Keratinocyte (primary cell): ENCODE measurements at regions not wholly inside any gene's neighbourhood (a gene's known extent, or its start where the extent isn't known, plus 50 kb on each side); places are given as distances from the start of the nearest gene placed in this dataset.

Source experiments
- CTCF ChIP-seq, 3 experiments: IDR thresholded peaks in 1 of 3; conservative IDR thresholded peaks in 1 of 3; optimal IDR thresholded peaks in 1 of 3; 2 replicates in 2 of 3; 3 replicates in 1 of 3; pipeline versions ENCODE3 to v1.5.1; 2011; ENCODE audit warnings: low read length in 3 of 3, mild to moderate bottlenecking in 3 of 3, moderate library complexity in 2 of 3, control low read depth in 1 of 3, inconsistent platforms in 1 of 3; ENCODE audit not compliant: insufficient read depth in 2 of 3; ENCODE audit errors: extremely low read depth in 1 of 3
- EZH2 ChIP-seq: IDR thresholded peaks from one replicate; pipeline ENCODE4 v1.6.1; 2012; ENCODE audit warnings: inconsistent platforms, mild to moderate bottlenecking, low read length, moderate library complexity

GRCh38 chr5:88094403-88094802, 174.2 kb downstream of the TMEM161B start:
- TF ChIP-seq EZH2 (no peak), CTCF (optimal IDR thresholded peaks at IDR 0.05 in 1 of 3, IDR thresholded peaks at IDR 0.05 in 1 of 3, conservative IDR thresholded peaks at IDR 0.05 in 1 of 3; ENCODE audit: extremely low read depth in 1 of 3, insufficient read depth in 2 of 3, low read length in 3 of 3) (no peak)
